ENCODE measurements at regions not wholly inside any gene's neighbourhood (a gene's known extent, or its start where the extent isn't known, plus 50 kb on each side); places are given as distances from the start of the nearest gene placed in this dataset.

- no peak for TF ChIP-seq CTCF (IDR thresholded peaks at IDR 0.05 in 2 of 3, conservative IDR thresholded peaks at IDR 0.05 in 1 of 3; ENCODE audit: borderline replicate concordance in 1 of 3, insufficient read depth in 1 of 3, low read depth in 2 of 3, low read length in 2 of 3)
- no peak for TF ChIP-seq SRF (IDR thresholded peaks at IDR 0.05; ENCODE audit: low read depth)
Measured at GRCh38 chr1:90476411-90476810, 240.7 kb downstream of the BARHL2 start (continued).

GRCh38 chr1:90475631-90476030, 241.5 kb downstream of the BARHL2 start:
- peak; percentile 2 for DNase-seq (ENCODE audit: low read depth, low spot score)
- no peak for TF ChIP-seq EZH2phosphoT487 (IDR thresholded peaks at IDR 0.05; ENCODE audit: borderline replicate concordance)
- peak; percentile 21; the same call in 1 of the 2 replicates for TF ChIP-seq RAD21 (IDR thresholded peaks at IDR 0.05; ENCODE audit: low read depth)
- TF ChIP-seq YY1 (IDR thresholded peaks at IDR 0.05; ENCODE audit: extremely low read depth, insufficient replicate concordance, low read depth, low read length) = no peak
- TF ChIP-seq CTCF (IDR thresholded peaks at IDR 0.05 in 2 of 3, conservative IDR thresholded peaks at IDR 0.05 in 1 of 3; ENCODE audit: borderline replicate concordance in 1 of 3, insufficient read depth in 1 of 3, low read depth in 2 of 3, low read length in 2 of 3) = peak in 2 of 3 experiments; percentile 37 to 39; a peak in 2 of 6 replicates
- TF ChIP-seq POLR2AphosphoS5 (IDR thresholded peaks at IDR 0.05; ENCODE audit: low read depth, low read length) = no peak
- no peak for TF ChIP-seq ZBTB33 (IDR thresholded peaks at IDR 0.05; ENCODE audit: extremely low read depth, insufficient replicate concordance, low read length)
- no peak for TF ChIP-seq CEBPB (IDR thresholded peaks at IDR 0.05; ENCODE audit: low read depth)
- no peaks in the 10 kb centered on the region for H3K36me3 ChIP-seq (ENCODE audit: control insufficient read depth in 1 of 2, insufficient read depth in 2 of 2, low read length in 2 of 2)
- intact Hi-C loops (cut with micrococcal nuclease) = no loop called here
- RAD21 ChIA-PET (ENCODE audit: low non-redundant PET in 1 of 2, low total read pairs in 2 of 2, uncharacterized antibody in 2 of 2, unreplicated experiment in 2 of 2) = interaction anchor here in 1 of 2 experiments (0.7 kb wide), 1 partner anchor 122 kb away, joined by 3 read pairs; no protein-coding TSS in a partner anchor
- ATAC-seq = peak; percentile 38; the same call in 1 of the 2 replicates
- H2AFZ ChIP-seq (ENCODE audit: low read depth, low read length, poor library complexity, severe bottlenecking) = no peak overlapping the region
- H3K27me3 ChIP-seq (ENCODE audit: insufficient read depth, low read length) = peaks cover 26% of the 10 kb centered on the region
- no peaks in the 10 kb centered on the region for H3K79me2 ChIP-seq (ENCODE audit: insufficient read depth, low read length)
- BruUV-seq (replicated peaks) = no TSS peak
- no peak overlapping the region for H3K4me2 ChIP-seq (ENCODE audit: low read length)
- H3K4me1 ChIP-seq (ENCODE audit: control insufficient read depth in 1 of 2, insufficient read depth in 2 of 2, low read length in 2 of 2) = no peaks in the 10 kb centered on the region
- POLR2A ChIA-PET = interaction anchor here (0.7 kb wide), 1 partner anchor 24 kb away, joined by 3 read pairs; no protein-coding TSS in a partner anchor
- peaks cover 5% of the 10 kb centered on the region; the same call in 1 of the 2 replicates for H4K20me1 ChIP-seq (ENCODE audit: insufficient read depth)
- no peaks in the 10 kb centered on the region for H3K9me3 ChIP-seq (ENCODE audit: control insufficient read depth in 1 of 2, insufficient read depth in 1 of 2, low read depth in 1 of 2, low read length in 2 of 2)
- no peak overlapping the region for H3K4me3 ChIP-seq (replicated peaks in 1 of 2; ENCODE audit: low read depth in 1 of 2, low read length in 2 of 2)
- CTCF ChIA-PET = interaction anchor here (0.6 to 2.0 kb wide), 6 partner anchors 10 to 690 kb away, joined by 3 to 8 read pairs (median 3); no protein-coding TSS in a partner anchor
- no peaks in the 10 kb centered on the region for H3K9me2 ChIP-seq (ENCODE audit: insufficient read depth)
- H3K9ac ChIP-seq (ENCODE audit: low read length) = no peak overlapping the region
- H3K27ac ChIP-seq (ENCODE audit: low read depth, low read length) = no peak overlapping the region
